Loucy (cell line): ENCODE measurements at regions not wholly inside any gene's neighbourhood (a gene's known extent, or its start where the extent isn't known, plus 50 kb on each side); places are given as distances from the start of the nearest gene placed in this dataset.

Source experiments
- EZH2phosphoT487 ChIP-seq: fragments of 200-600 bp; IDR thresholded peaks from 2 replicates; pipeline ENCODE4 v1.6.1; 2018; ENCODE audit warnings: antibody characterized with exemption, mild to moderate bottlenecking, moderate library complexity, borderline replicate concordance
- TF ChIP-seq, protein P1 (sequence below): fragments of 200-600 bp; sonication (generic); conservative IDR thresholded peaks from 2 replicates; pipeline ENCODE4 v1.5.1; 2014; ENCODE audit warnings: mild to moderate bottlenecking, antibody characterized with exemption, low read length

DNA sequence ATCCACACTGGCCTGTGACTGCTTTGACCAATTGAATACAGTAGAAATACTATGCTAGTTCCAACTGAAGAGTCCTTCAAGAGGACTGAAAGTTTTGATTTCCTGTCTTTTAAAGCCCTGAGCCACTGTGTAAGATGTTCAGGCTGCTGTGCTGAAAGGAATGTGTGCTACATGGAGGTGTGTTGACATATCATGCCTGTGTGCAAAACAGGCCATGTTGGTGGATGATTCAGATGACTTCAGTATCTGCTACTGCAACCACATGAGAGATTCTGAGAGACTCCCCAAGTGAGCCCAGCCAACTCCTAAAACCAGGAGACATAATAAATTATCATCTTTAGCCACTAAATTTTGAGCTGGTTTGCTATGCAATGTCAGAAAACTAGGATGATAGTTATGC lies 662.9 kb downstream of the ZEB2 start:
- TF ChIP-seq, protein P1, sequence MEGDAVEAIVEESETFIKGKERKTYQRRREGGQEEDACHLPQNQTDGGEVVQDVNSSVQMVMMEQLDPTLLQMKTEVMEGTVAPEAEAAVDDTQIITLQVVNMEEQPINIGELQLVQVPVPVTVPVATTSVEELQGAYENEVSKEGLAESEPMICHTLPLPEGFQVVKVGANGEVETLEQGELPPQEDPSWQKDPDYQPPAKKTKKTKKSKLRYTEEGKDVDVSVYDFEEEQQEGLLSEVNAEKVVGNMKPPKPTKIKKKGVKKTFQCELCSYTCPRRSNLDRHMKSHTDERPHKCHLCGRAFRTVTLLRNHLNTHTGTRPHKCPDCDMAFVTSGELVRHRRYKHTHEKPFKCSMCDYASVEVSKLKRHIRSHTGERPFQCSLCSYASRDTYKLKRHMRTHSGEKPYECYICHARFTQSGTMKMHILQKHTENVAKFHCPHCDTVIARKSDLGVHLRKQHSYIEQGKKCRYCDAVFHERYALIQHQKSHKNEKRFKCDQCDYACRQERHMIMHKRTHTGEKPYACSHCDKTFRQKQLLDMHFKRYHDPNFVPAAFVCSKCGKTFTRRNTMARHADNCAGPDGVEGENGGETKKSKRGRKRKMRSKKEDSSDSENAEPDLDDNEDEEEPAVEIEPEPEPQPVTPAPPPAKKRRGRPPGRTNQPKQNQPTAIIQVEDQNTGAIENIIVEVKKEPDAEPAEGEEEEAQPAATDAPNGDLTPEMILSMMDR, result no peak
- TF ChIP-seq EZH2phosphoT487, result no peak
